Keratinocyte (primary cell): ENCODE measurements at regions not wholly inside any gene's neighbourhood (a gene's known extent, or its start where the extent isn't known, plus 50 kb on each side); places are given as distances from the start of the nearest gene placed in this dataset.

ENCODE experiments used
- DNase-seq: peaks from one replicate; pipeline ENCODE4 v3.0.0-alpha.2; 2011; ENCODE audit warnings: low read depth, missing footprints, low spot score
- FAIRE-seq: peaks from 2 replicates; lab custom pipeline; 2011; peaks lifted over from hg19 to GRCh38; lab: Jason Lieb, UNC
- H2AFZ ChIP-seq: 2 replicates; pipeline ENCODE4 v1.6.0; 2012; ENCODE audit warnings: low read length, control low read depth, inconsistent platforms; ENCODE audit not compliant: control insufficient read depth
- H3K27ac ChIP-seq: 2 replicates; pipeline ENCODE4 v1.5.1; 2011; ENCODE audit warnings: low read length; ENCODE audit not compliant: control insufficient read depth, insufficient read depth
- H3K27me3 ChIP-seq: 3 replicates; pipeline ENCODE4 v1.6.0; 2011; ENCODE audit warnings: low read length; ENCODE audit not compliant: control insufficient read depth, insufficient read depth; ENCODE audit errors: extremely low read depth
- H3K36me3 ChIP-seq, 2 experiments: 2 replicates in 1 of 2; 3 replicates in 1 of 2; pipeline ENCODE4 v1.5.1; 2011; ENCODE audit warnings: low read length in 2 of 2, mild to moderate bottlenecking in 1 of 2; ENCODE audit not compliant: control insufficient read depth in 2 of 2, insufficient read depth in 2 of 2; ENCODE audit errors: extremely low read depth in 1 of 2
- H3K4me1 ChIP-seq: 3 replicates; pipeline ENCODE4 v1.5.1; 2011; ENCODE audit warnings: low read length; ENCODE audit not compliant: control insufficient read depth, insufficient read depth; ENCODE audit errors: extremely low read depth
- H3K4me2 ChIP-seq: 3 replicates; pipeline ENCODE4 v1.6.0; 2011; ENCODE audit warnings: low read depth, low read length; ENCODE audit not compliant: control insufficient read depth, insufficient read depth; ENCODE audit errors: extremely low read depth
- H3K4me3 ChIP-seq, 3 experiments: fragments of 200-600 bp in 1 of 3; sonication (generic) in 1 of 3; 2 replicates in 2 of 3; 3 replicates in 1 of 3; pipeline ENCODE4 v1.5.1; 2011 to 2016; ENCODE audit warnings: low read length in 3 of 3, mild to moderate bottlenecking in 3 of 3, control low read depth in 2 of 3, inconsistent platforms in 1 of 3, low read depth in 1 of 3, mixed read lengths in 1 of 3, mixed run types in 1 of 3, moderate library complexity in 1 of 3; ENCODE audit not compliant: control insufficient read depth in 2 of 3, insufficient read depth in 2 of 3; ENCODE audit errors: extremely low read depth in 1 of 3
- H3K79me2 ChIP-seq: 2 replicates; pipeline ENCODE4 v1.6.0; 2012; ENCODE audit warnings: low read length; ENCODE audit not compliant: control insufficient read depth, insufficient read depth
- H3K9ac ChIP-seq: 3 replicates; pipeline ENCODE4 v1.6.0; 2011; ENCODE audit warnings: low read length; ENCODE audit not compliant: control insufficient read depth, insufficient read depth; ENCODE audit errors: extremely low read depth
- H3K9me1 ChIP-seq: 3 replicates; pipeline ENCODE4 v1.6.0; 2011; ENCODE audit warnings: low read length; ENCODE audit not compliant: control insufficient read depth, insufficient read depth; ENCODE audit errors: extremely low read depth
- H3K9me3 ChIP-seq: 2 replicates; pipeline ENCODE4 v1.5.1; 2012; ENCODE audit warnings: low read depth, low read length; ENCODE audit not compliant: control insufficient read depth
- H4K20me1 ChIP-seq: 3 replicates; pipeline ENCODE4 v1.6.0; 2011; ENCODE audit warnings: low read length; ENCODE audit not compliant: control insufficient read depth, insufficient read depth; ENCODE audit errors: extremely low read depth
- EZH2 ChIP-seq: IDR thresholded peaks from one replicate; pipeline ENCODE4 v1.6.1; 2012; ENCODE audit warnings: inconsistent platforms, mild to moderate bottlenecking, low read length, moderate library complexity
- dilution Hi-C: fragments of 300-500 bp; cut with MboI; formaldehyde crosslinking; loops from one replicate; pipeline ENCODE4 v1.7.0; 2020; ENCODE audit warnings: low sequenced_read_pairs; ENCODE audit not compliant: extremely low pct_ligation_motif_present
- TF ChIP-seq, protein P1 (sequence below), 3 experiments: IDR thresholded peaks in 1 of 3; conservative IDR thresholded peaks in 1 of 3; optimal IDR thresholded peaks in 1 of 3; 2 replicates in 2 of 3; 3 replicates in 1 of 3; pipeline versions ENCODE3 to v1.5.1; 2011; ENCODE audit warnings: low read length in 3 of 3, mild to moderate bottlenecking in 3 of 3, moderate library complexity in 2 of 3, control low read depth in 1 of 3, inconsistent platforms in 1 of 3; ENCODE audit not compliant: insufficient read depth in 2 of 3; ENCODE audit errors: extremely low read depth in 1 of 3

DNA sequence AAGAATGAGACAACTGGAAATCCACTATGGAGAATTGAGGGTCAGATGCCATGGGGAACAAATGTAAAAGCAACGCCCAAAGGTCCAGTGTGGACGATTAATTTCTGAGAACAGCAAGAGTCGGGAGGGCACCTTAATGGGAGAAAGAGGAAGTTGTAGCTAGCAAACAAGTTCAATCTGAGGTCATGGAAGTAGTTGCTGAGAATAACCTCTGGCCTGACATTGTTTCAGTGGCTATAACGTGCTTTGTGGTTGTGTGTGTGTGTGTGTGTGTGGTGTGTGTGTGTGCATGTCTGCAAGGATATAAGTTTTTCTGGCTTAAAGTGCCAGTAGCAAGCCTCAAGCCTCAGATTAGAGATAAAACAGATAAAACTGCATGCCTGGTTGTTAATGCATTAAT, 1630.1 kb upstream of the TENM4 start:
- no peaks in the 10 kb centered on the region for H4K20me1 ChIP-seq
- H3K27ac ChIP-seq = no peak overlapping the region
- no peaks in the 10 kb centered on the region for H3K9me1 ChIP-seq
- FAIRE-seq (no peak), DNase-seq (no peak)
- peaks cover 4% of the 10 kb centered on the region for H3K4me1 ChIP-seq
- H3K9ac ChIP-seq = no peak overlapping the region
- no peaks in the 10 kb centered on the region for H3K9me3 ChIP-seq
- H2AFZ ChIP-seq = no peak overlapping the region
- H3K4me3 ChIP-seq = no peak overlapping the region
- no peaks in the 10 kb centered on the region for H3K79me2 ChIP-seq
- no peaks in the 10 kb centered on the region for H3K36me3 ChIP-seq
- no peak overlapping the region for H3K4me2 ChIP-seq
- no peak for TF ChIP-seq EZH2
- TF ChIP-seq, protein P1, sequence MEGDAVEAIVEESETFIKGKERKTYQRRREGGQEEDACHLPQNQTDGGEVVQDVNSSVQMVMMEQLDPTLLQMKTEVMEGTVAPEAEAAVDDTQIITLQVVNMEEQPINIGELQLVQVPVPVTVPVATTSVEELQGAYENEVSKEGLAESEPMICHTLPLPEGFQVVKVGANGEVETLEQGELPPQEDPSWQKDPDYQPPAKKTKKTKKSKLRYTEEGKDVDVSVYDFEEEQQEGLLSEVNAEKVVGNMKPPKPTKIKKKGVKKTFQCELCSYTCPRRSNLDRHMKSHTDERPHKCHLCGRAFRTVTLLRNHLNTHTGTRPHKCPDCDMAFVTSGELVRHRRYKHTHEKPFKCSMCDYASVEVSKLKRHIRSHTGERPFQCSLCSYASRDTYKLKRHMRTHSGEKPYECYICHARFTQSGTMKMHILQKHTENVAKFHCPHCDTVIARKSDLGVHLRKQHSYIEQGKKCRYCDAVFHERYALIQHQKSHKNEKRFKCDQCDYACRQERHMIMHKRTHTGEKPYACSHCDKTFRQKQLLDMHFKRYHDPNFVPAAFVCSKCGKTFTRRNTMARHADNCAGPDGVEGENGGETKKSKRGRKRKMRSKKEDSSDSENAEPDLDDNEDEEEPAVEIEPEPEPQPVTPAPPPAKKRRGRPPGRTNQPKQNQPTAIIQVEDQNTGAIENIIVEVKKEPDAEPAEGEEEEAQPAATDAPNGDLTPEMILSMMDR (optimal IDR thresholded peaks at IDR 0.05 in 1 of 3, IDR thresholded peaks at IDR 0.05 in 1 of 3, conservative IDR thresholded peaks at IDR 0.05 in 1 of 3; ENCODE audit: extremely low read depth in 1 of 3, insufficient read depth in 2 of 3, low read length in 3 of 3) = no peak
- dilution Hi-C loops = no loop called here
- no peaks in the 10 kb centered on the region for H3K27me3 ChIP-seq

DNA sequence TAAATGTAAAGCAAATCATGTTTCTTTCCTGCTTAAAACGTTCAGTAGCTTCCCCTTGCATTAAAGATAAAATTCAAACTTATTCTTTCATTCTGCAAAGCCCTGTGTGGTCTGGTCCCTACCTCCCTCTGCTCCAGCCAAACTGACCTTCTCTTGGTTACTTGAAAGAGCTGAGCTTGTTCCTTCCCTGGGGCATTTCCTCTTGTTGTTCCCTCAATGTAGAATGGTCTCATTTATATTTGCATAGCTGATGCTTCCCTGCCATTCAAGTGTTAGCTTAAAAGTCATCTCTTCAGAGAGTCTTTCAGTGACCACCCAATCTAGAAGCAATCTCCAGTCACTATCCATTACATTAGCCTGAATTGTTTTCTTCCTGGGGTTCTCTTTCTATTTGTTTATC, 1618.5 kb upstream of the TENM4 start:
- TF ChIP-seq, protein P1 (optimal IDR thresholded peaks at IDR 0.05 in 1 of 3, IDR thresholded peaks at IDR 0.05 in 1 of 3, conservative IDR thresholded peaks at IDR 0.05 in 1 of 3; ENCODE audit: extremely low read depth in 1 of 3, insufficient read depth in 2 of 3, low read length in 3 of 3) = no peak
- no peak for TF ChIP-seq EZH2
- H3K27ac ChIP-seq = no peak overlapping the region
- no peak overlapping the region for H3K9ac ChIP-seq
- no peak overlapping the region for H3K4me3 ChIP-seq
- no peaks in the 10 kb centered on the region for H3K9me3 ChIP-seq
- H4K20me1 ChIP-seq = no peaks in the 10 kb centered on the region
- H3K4me2 ChIP-seq = no peak overlapping the region
- FAIRE-seq (no peak), DNase-seq (no peak)
- H3K4me1 ChIP-seq = no peaks in the 10 kb centered on the region
- no peaks in the 10 kb centered on the region for H3K79me2 ChIP-seq
- H3K9me1 ChIP-seq = no peaks in the 10 kb centered on the region
- no peak overlapping the region for H2AFZ ChIP-seq
- H3K36me3 ChIP-seq = no peaks in the 10 kb centered on the region
- dilution Hi-C loops = no loop called here
- H3K27me3 ChIP-seq = no peaks in the 10 kb centered on the region
